ENCODE measurements at regions not wholly inside any gene's neighbourhood (a gene's known extent, or its start where the extent isn't known, plus 50 kb on each side); places are given as distances from the start of the nearest gene placed in this dataset.

DNA sequence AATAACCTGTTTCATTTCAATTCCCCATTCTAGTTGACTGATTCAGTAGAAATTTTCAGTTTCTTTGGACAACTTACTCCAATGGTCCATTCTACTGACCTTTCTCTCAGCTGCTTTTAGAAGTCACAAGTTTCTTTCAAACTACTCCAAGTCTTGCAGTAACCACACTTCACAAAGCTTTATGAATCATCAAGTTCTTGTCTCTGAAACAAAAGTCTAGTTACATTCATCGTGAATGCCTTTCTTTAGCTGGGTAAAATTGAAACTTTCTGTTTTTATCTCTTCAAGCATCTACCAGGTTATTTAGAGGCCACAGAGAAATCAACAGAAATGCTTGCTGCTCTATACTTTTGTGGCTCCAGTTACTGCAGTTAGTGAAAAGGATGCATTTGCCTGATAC is 405.4 kb downstream of the TMEM232 start:
- CTCF ChIA-PET, result no interaction called here
- H3K79me2 ChIP-seq (ENCODE audit: control insufficient read depth, insufficient read depth, low read length), result no peaks in the 10 kb centered on the region
- no peaks in the 10 kb centered on the region for H3K4me1 ChIP-seq (ENCODE audit: control insufficient read depth, insufficient read depth, low read length)
- in situ Hi-C loops (cut with MboI) (no loop called here), intact Hi-C loops (cut with micrococcal nuclease; ENCODE audit: unreplicated experiment) (no loop called here)
- SMC1A ChIA-PET (ENCODE audit: uncharacterized antibody, unreplicated experiment), result no interaction called here
- POLR2A ChIA-PET, result no interaction called here
- no peaks in the 10 kb centered on the region for H3K9me3 ChIP-seq (replicated peaks; ENCODE audit: control insufficient read depth, insufficient read depth, low read length)
- H2AFZ ChIP-seq (ENCODE audit: control insufficient read depth, low read depth, low read length), result no peak overlapping the region
- H3K9ac ChIP-seq (ENCODE audit: control insufficient read depth, insufficient read depth, low read length), result no peak overlapping the region
- no peaks in the 10 kb centered on the region for H4K20me1 ChIP-seq (ENCODE audit: control insufficient read depth, insufficient read depth)
- H3K4me2 ChIP-seq (ENCODE audit: control insufficient read depth, insufficient read depth), result no peak overlapping the region
- RAD21 ChIA-PET (ENCODE audit: unreplicated experiment), result no interaction called here
- no peak overlapping the region for H3K27ac ChIP-seq (ENCODE audit: control insufficient read depth, insufficient read depth)
- BruUV-seq (replicated peaks), result no TSS peak
- no peak for ATAC-seq
- no peaks in the 10 kb centered on the region for H3K27me3 ChIP-seq (replicated peaks in 1 of 2; ENCODE audit: control insufficient read depth in 2 of 2, insufficient read depth in 2 of 2, low read length in 1 of 2)
- no peak for DNase-seq (ENCODE audit: low read depth, low spot score)
- 4% methylated on average over 1 of the region's 1 CpG for WGBS (ENCODE audit: insufficient coverage, insufficient replicate concordance, low lambda C conversion rate, missing lambda C conversion rate)
- H3K36me3 ChIP-seq (ENCODE audit: control insufficient read depth in 2 of 2, insufficient read depth in 2 of 2, low read length in 1 of 2), result no peaks in the 10 kb centered on the region
- no peak overlapping the region for H3K4me3 ChIP-seq
- FAIRE-seq, result no peak
- no peak for TF ChIP-seq RAD51 (IDR thresholded peaks at IDR 0.05)
- no peak for TF ChIP-seq MTA3 (IDR thresholded peaks at IDR 0.05; ENCODE audit: borderline replicate concordance, low read length)
- TF ChIP-seq SMC3 (IDR thresholded peaks at IDR 0.05; ENCODE audit: borderline replicate concordance, low read length), result no peak
- TF ChIP-seq NFYB (IDR thresholded peaks at IDR 0.05; ENCODE audit: insufficient read depth, low read depth, low read length), result no peak
- TF ChIP-seq, protein P1, sequence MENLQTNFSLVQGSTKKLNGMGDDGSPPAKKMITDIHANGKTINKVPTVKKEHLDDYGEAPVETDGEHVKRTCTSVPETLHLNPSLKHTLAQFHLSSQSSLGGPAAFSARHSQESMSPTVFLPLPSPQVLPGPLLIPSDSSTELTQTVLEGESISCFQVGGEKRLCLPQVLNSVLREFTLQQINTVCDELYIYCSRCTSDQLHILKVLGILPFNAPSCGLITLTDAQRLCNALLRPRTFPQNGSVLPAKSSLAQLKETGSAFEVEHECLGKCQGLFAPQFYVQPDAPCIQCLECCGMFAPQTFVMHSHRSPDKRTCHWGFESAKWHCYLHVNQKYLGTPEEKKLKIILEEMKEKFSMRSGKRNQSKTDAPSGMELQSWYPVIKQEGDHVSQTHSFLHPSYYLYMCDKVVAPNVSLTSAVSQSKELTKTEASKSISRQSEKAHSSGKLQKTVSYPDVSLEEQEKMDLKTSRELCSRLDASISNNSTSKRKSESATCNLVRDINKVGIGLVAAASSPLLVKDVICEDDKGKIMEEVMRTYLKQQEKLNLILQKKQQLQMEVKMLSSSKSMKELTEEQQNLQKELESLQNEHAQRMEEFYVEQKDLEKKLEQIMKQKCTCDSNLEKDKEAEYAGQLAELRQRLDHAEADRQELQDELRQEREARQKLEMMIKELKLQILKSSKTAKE (IDR thresholded peaks at IDR 0.05; ENCODE audit: low read depth, poor library complexity, severe bottlenecking), result no peak
- TF ChIP-seq ATF7 (IDR thresholded peaks at IDR 0.05; ENCODE audit: low read depth), result no peak
- no peak for TF ChIP-seq BCLAF1 (IDR thresholded peaks at IDR 0.05)
- no peak for TF ChIP-seq ZBTB33 (IDR thresholded peaks at IDR 0.05)
- no peak for TF ChIP-seq EP300 (IDR thresholded peaks at IDR 0.05; ENCODE audit: borderline replicate concordance in 1 of 2, control insufficient read depth in 1 of 2, low read depth in 2 of 2, low read length in 2 of 2)
- TF ChIP-seq, protein P2, sequence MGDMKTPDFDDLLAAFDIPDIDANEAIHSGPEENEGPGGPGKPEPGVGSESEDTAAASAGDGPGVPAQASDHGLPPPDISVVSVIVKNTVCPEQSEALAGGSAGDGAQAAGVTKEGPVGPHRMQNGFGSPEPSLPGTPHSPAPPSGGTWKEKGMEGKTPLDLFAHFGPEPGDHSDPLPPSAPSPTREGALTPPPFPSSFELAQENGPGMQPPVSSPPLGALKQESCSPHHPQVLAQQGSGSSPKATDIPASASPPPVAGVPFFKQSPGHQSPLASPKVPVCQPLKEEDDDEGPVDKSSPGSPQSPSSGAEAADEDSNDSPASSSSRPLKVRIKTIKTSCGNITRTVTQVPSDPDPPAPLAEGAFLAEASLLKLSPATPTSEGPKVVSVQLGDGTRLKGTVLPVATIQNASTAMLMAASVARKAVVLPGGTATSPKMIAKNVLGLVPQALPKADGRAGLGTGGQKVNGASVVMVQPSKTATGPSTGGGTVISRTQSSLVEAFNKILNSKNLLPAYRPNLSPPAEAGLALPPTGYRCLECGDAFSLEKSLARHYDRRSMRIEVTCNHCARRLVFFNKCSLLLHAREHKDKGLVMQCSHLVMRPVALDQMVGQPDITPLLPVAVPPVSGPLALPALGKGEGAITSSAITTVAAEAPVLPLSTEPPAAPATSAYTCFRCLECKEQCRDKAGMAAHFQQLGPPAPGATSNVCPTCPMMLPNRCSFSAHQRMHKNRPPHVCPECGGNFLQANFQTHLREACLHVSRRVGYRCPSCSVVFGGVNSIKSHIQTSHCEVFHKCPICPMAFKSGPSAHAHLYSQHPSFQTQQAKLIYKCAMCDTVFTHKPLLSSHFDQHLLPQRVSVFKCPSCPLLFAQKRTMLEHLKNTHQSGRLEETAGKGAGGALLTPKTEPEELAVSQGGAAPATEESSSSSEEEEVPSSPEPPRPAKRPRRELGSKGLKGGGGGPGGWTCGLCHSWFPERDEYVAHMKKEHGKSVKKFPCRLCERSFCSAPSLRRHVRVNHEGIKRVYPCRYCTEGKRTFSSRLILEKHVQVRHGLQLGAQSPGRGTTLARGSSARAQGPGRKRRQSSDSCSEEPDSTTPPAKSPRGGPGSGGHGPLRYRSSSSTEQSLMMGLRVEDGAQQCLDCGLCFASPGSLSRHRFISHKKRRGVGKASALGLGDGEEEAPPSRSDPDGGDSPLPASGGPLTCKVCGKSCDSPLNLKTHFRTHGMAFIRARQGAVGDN (IDR thresholded peaks at IDR 0.05), result no peak
- TF ChIP-seq RAD21 (IDR thresholded peaks at IDR 0.05; ENCODE audit: insufficient read depth, low read depth, low read length), result no peak
- no peak for TF ChIP-seq RFX5 (IDR thresholded peaks at IDR 0.05; ENCODE audit: low read depth, low read length)

All from GM12878 (cell line).